Fibroblast of the conjunctiva (primary cell): ENCODE measurements at regions not wholly inside any gene's neighbourhood (a gene's known extent, or its start where the extent isn't known, plus 50 kb on each side); places are given as distances from the start of the nearest gene placed in this dataset.
A peak's percentile ranks its signal among the peaks of the same experiment; 100 is the strongest.
"Not testable (repeated sequence)": the region's sequence is repeated elsewhere in the genome, so short reads cannot be mapped to it uniquely, and the experiment has no call there.

Source experiments
- DNase-seq: peaks from one replicate; pipeline ENCODE4 v3.0.0-alpha.2; 2010; ENCODE audit warnings: low read depth

DNA sequence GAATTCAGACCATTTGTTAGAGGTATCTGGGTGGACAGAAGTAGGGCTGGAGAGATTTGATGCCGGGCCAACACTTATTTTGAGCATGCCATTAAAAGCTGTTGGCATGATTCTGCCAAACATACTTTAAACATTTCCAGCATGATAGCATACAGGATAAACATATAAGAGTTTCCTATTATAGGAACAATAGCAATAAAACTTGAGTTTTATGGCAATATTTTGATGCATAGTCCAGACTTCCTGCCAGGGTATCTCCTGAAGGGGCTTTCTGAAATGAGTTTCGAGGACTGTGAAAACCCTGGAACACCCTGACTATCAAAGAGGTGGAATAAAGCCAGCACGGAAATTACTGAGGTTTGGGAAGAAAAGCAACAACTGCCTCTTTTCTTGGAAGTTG is 1398.0 kb upstream of the NXPH2 start:
- no peak for DNase-seq

DNA sequence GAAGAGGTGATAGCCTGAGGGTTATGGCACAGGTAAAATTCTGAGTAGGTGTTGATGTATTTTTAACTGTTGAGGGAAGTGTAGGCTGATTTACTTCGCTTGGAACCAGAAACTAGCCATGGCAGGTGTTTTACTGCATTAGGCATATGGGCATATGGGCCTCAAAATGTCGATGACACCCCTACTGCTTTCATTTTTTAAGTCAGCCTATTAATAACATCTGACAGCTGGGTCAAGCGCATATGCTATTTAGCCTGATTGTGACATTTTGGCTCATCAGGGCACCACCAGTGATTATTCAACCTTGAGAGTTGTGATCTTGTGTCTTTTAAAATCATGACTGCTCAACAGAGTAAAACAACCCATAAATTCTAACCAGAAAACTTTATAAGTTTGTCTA is 1396.9 kb upstream of the NXPH2 start:
- no peak for DNase-seq

- no peak for DNase-seq
These were observed 1393.6 kb upstream of the NXPH2 start for GRCh38 chr2:140173790-140174189.

DNA sequence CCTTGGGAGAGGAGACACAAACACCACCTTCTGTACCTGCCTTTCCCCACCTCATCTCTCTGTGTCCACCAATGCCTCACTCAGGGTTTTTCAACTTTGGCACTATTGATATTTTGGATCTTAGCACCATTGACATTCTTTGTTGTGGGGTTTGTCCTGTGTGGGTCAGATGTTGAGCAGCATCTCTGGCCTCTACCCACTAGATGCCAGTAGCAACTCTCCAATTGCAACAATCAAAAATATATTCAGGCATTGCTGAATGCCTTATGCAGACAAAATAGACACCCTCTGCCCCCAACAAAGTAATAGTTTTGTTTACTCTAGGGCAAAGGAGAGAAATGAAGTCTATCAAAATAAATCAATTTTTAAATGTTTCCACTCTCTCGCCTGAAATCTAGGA is 1384.3 kb upstream of the NXPH2 start:
- DNase-seq, result no peak

GRCh38 chr2:140158259-140158658 is 1378.1 kb upstream of the NXPH2 start:
- DNase-seq, result no peak

GRCh38 chr2:140157816-140158215 is 1377.6 kb upstream of the NXPH2 start:
- DNase-seq, result no peak

GRCh38 chr2:140154706-140155105 is 1374.5 kb upstream of the NXPH2 start:
- peak; percentile 5 for DNase-seq

DNA sequence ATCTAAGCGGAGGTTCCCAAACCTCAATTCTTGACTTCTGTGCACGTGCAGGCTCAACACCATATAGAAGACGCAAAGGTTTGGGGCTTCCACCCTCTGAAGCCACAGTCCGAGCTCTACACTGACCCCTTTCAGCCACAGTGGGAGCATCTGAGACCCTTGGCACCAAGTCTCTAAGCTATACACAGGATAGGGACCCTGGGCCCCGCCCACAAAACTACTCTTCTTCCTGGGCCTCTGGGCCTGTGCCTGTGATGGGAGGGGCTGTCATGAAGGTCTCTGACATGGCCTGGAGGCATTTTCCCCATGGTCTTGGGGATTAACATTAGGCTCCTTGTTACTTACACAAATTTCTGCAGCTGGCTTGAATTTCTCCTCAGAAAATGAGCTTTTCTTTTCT is 1374.1 kb upstream of the NXPH2 start:
- no peak for DNase-seq

DNA sequence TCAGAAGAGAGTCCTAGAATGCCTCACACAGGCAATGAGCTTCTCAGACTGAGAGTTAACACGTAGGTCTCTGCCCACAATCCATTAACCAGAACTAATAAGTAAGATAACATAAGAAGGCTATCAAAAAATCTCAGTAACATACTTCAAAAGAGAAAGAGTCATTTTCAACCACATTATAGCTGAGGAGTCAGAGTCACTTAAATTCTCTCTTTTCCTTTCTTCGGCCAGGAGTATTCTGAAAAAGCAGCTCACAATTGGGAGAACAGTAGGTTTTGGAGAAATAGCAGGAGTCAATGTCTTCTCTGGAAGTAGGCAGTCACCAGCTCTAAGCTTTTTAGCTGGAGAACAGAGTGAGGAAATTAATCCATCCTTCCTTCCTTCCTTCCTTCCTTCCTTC is 1364.4 kb upstream of the NXPH2 start:
- no peak for DNase-seq

DNA sequence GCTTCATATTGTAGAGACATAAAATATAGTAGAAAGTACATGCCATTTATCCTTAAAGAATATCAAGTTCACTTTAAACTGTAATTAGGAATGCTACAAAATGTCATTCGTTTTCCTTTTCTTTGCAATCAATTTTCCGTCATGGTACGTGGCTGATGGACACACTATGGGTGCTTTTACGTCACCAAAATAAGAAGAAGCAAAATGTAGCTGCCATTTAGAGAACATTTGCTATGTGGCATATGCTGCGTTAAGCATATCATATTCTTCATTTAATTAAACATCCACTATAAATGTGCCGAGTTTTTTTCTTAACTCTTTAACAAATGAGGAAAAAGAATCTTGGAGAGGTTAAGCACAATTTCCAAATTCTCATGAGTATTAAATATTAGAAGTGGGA is 1358.5 kb upstream of the NXPH2 start:
- DNase-seq, result no peak

- no peak for DNase-seq
These were observed 1356.7 kb upstream of the NXPH2 start for GRCh38 chr2:140136861-140137260.

DNA sequence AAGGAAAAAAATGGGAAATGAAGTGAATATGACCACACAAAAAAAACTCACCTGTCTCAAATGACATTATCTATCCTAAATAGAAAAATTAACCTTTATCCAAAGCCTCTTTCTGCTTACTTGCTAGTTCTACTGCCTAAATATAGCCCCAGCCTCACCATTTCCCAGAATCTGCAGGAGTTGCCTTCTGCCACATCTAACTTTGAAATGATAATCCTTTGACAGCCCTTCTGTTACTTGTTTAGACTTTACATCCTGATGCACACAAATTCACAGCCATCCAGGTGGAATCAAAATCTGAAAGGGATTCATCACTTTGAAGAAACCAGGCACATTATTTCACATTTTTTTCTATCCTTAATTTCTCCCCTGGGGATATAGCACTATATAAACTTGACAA is 1356.2 kb upstream of the NXPH2 start:
- DNase-seq, result no peak

DNA sequence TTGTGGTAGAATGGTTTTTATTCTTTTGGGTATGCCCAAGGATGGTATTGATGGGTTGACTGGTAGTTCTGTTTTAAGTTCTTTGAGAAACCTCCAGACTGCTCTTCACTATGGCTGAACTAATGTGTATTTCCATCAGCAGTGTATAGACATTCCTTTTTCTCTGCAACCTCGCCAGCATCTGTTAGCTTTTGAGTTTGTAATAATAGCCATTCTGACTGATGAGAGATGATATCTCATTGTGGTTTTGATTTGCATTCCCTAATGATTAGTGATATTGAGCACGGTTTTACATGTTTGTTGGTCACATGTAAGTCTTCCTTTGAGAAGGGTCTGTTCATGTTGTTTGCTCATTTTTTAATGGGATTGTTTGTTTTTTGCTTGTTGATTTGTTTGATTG is 1348.7 kb upstream of the NXPH2 start:
- no peak for DNase-seq

DNA sequence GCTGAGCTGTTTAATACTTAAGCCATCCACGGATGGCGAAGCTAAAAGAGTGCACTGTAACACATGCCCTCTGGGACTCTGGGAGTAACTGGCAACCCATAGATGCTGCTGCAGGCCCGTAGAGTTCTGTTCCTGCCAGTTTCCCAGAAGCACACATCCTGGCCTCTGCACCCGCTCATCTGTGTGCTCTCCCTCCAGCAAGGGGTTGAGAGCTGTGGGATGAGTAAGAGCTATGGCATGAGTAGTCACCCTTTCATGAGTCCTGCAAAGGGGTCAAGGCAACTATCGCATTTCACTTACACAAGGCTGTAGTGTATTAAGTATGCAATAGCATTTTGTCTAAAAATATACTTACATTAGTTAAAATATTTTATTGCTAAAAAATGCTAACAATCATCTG is 1341.8 kb upstream of the NXPH2 start:
- DNase-seq, result peak; percentile 16

DNA sequence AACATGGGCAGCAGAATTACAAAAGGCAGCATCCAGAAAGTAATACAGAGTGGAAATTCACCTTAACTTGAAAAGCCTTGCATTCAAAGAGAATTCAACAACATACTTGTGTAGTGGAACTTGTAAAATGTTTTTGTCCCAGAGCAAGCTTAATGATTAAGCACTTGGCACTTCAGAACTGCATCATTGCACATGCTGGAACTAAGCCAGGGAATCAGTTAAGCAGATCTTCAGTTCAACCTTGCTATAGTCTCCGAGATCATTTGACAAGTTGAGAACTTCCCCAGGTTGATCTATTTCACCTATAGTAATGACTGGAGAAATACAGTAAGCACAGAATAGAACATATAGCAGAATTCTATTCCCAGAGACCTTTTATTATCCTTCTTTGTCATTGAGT is 1337.2 kb upstream of the NXPH2 start:
- no peak for DNase-seq

DNA sequence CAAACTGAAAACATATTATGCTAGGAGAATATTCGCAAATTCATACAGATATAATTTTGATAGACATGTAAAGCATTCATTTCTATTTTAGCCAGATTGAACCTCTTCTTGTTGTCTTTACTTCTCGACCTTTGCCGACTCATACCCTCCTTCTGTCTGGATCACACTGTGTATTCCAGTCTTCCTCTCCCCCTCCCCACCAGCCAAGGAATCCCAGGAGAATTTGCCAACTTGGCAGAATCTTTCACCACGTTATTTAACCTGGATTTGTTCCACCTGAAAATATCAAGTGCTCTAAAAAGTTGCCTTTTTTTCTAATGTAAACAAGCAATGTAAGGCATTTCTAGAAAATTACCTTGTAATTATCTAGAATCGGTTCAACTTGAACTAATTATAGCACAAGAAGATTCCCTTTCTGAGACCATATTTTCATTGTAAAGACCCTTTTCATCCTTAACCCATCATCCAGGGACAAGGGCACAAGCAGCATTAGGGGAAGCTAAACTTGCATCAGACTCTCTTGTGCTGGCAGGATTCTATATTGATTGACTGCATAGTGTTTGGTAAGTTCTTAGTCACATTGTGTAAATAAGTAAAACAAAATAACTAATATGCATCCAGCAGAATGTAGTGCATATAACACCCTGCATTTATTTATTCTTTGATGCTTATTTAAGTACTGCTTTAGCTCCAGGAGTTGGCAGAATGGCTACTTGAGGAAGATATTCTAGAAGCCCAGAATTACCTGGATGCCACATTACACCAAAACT is 1328.7 kb upstream of the NXPH2 start:
- no peak for DNase-seq

DNA sequence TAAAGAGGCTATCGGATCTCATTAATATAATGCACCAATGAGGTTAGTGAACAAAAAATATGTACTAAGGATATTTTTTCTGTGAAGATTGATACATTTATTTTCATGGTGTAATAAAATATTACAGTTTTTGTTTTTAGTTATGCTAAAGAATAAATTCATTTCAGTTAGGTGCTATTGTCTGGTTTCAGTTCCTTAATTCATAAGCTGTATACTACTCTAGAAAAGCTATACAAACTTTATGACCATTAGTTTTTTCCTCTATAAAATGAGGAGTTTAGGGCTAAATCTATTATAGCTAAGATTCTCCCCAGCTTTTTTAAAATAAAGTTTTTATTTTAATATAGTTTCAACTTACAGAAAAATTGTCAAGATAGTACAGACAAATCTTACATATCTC is 1311.7 kb upstream of the NXPH2 start:
- no peak for DNase-seq

GRCh38 chr2:140086964-140087363 is 1306.8 kb upstream of the NXPH2 start:
- DNase-seq, result no peak

DNA sequence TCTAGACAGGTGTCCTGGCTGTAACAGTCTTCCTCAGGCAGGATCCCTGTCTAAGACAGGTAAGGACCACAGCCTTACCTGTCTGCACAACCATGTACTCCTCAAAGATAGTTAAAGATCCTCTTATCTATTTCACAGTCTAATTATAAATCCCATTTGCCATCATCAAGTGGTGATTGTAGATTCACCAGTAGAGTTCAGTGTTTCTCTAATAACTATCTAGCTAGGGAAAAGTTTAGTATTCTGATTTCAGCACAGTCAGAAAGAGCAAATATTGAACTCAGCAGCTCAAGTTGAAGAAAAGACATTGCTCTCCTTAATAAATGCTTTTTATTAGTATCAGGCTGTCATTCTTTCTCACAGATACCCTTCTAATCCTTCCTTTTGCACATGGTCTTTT is 1305.5 kb upstream of the NXPH2 start:
- no peak for DNase-seq

- DNase-seq, result no peak
These were observed 1298.8 kb upstream of the NXPH2 start for GRCh38 chr2:140079038-140079437.

DNA sequence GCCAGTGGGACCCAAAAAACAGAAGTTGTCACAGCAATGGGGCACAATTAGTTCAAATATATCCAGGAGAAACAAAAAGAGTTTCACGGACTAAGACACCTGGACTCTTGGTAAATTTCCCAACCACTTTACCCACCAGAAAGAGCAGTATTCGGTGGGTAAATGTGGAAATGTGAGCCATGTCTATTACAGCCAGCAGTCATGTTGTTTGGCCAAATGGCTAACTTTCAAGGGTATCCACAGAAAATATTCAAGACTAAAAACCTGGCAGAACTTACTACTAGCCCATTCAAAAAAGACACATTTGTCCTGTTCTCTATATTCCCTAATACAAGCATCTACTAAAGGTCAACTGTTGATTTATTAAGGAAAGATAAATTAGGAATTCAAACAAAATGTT is 1296.0 kb upstream of the NXPH2 start:
- DNase-seq, result no peak

DNA sequence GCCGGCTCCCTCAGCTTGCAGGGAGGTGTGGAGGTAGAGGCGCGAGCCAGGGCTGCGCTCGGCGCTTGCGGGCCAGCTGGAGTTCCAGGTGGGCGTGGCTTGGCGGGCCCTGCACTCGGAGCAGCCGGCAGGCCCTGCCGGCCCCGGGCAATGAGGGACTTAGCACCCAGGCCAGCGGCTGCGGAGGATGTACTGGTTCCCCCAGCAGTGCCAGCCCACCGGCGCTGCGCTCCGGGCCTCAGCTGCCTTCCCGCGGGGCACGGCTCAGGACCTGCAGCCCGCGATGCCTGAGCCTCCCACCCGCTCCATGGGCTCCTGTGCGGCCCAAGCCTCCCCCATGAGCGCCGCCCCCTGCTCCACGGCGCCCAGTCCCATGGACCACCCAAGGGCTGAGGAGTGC is 1293.6 kb upstream of the NXPH2 start:
- not testable (repeated sequence) for DNase-seq

- no peak for DNase-seq
These were observed 1287.5 kb upstream of the NXPH2 start for GRCh38 chr2:140067661-140068060.

GRCh38 chr2:140064243-140064642 is 1284.1 kb upstream of the NXPH2 start:
- DNase-seq, result no peak

DNA sequence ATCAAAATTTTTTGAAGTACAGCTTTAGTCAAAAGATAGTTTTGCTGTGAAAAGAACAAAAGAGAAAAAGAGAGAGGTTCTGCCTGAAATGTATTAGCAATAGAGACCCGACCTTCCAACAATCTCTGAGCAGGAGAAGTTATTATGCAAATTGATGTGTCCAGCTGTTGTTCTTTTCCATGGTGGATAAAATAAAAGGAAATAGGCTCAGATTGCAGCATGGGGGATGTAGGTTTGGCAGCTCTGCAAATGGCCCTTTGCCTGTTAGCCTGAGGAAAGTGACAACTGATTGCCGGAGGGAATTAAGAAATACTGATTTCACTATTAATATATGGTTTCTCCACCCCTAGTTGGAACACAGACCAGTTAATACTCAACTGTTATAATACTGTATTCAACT is 1283.2 kb upstream of the NXPH2 start:
- no peak for DNase-seq
